ENCODE measurements at regions not wholly inside any gene's neighbourhood (a gene's known extent, or its start where the extent isn't known, plus 50 kb on each side); places are given as distances from the start of the nearest gene placed in this dataset.

- ChIA-PET POLR2A (ENCODE audit: unreplicated experiment) (no interaction called here), CTCF (no interaction called here)
- Histone ChIP-seq H2BK15ac (ENCODE audit: low read depth, low read length) (no peak overlapping the region), H3K4ac (ENCODE audit: low read depth, low read length) (no peak overlapping the region), H2AFZ (replicated peaks; ENCODE audit: low read length, poor library complexity) (no peak overlapping the region), H3K79me1 (ENCODE audit: low read depth in 1 of 2, low read length in 2 of 2) (no peaks in the 10 kb centered on the region), H4K8ac (ENCODE audit: low read depth in 2 of 2, low read length in 2 of 2) (no peak overlapping the region), H3K9me3 (ENCODE audit: control insufficient read depth, insufficient read depth, low read length) (peaks cover 2% of the 10 kb centered on the region; the same call in 1 of the 2 replicates), H2BK5ac (ENCODE audit: low read depth, low read length, poor library complexity, severe bottlenecking) (no peak overlapping the region), H3K36me3 (ENCODE audit: control insufficient read depth, insufficient read depth, low read length) (no peaks in the 10 kb centered on the region), H3K23ac (ENCODE audit: low read depth, low read length) (no peak overlapping the region), H3K4me3 (ENCODE audit: insufficient read depth, low read depth, low read length) (no peak overlapping the region), H3K27me3 (ENCODE audit: control insufficient read depth, insufficient read depth, low read length) (no peaks in the 10 kb centered on the region), H3K9me1 (ENCODE audit: insufficient read depth, low read length) (no peaks in the 10 kb centered on the region), H2AK5ac (ENCODE audit: low read depth, low read length) (no peak overlapping the region), H4K91ac (ENCODE audit: insufficient read depth, low read depth, low read length) (no peak overlapping the region), H3K4me2 (ENCODE audit: low read depth, low read length) (no peak overlapping the region), H2BK120ac (ENCODE audit: low read depth, low read length) (no peak overlapping the region), H3K18ac (ENCODE audit: low read depth, low read length) (no peak overlapping the region), H4K20me1 (ENCODE audit: insufficient read depth, low read length) (no peaks in the 10 kb centered on the region), H3K9ac (ENCODE audit: low read depth, low read length) (no peak overlapping the region), H3K4me1 (ENCODE audit: control insufficient read depth, insufficient read depth, low read length) (no peaks in the 10 kb centered on the region), H2AK9ac (replicated peaks; ENCODE audit: low read depth, low read length, poor library complexity) (no peak overlapping the region), H3K56ac (ENCODE audit: extremely low read depth, insufficient read depth, low read length) (no peak overlapping the region), H4K5ac (ENCODE audit: low read depth, low read length) (no peak overlapping the region), H2BK20ac (ENCODE audit: low read depth, low read length) (no peak overlapping the region), H3K27ac (ENCODE audit: insufficient read depth, low read length) (no peak overlapping the region), H3K14ac (replicated peaks; ENCODE audit: low read depth, low read length) (no peak overlapping the region)
- DNase-seq (no peak), ATAC-seq (ENCODE audit: low read depth) (no peak)
- intact Hi-C loops (cut with micrococcal nuclease) (no loop called here), in situ Hi-C loops (cut with MboI; ENCODE audit: low sequenced_read_pairs) (no loop called here), dilution Hi-C loops (cut with HindIII; ENCODE audit: low sequenced_read_pairs, unreplicated experiment) (no loop called here)
- BruUV-seq (replicated peaks): no TSS peak
- WGBS, 2 experiments (ENCODE audit: extremely low coverage in 2 of 2, insufficient read length in 1 of 2): no CpG with 5 or more reads among the region's 4 CpGs
- TF ChIP-seq CEBPB (IDR thresholded peaks at IDR 0.05; ENCODE audit: low read depth, low read length) (no peak), RFX5 (IDR thresholded peaks at IDR 0.05; ENCODE audit: low read depth, low read length) (no peak), MAFK (IDR thresholded peaks at IDR 0.05; ENCODE audit: low read depth, low read length) (no peak), RCOR1 (IDR thresholded peaks at IDR 0.05; ENCODE audit: insufficient replicate concordance, low read length) (no peak), MXI1 (IDR thresholded peaks at IDR 0.05; ENCODE audit: borderline replicate concordance, low read depth, low read length) (no peak), CTCF (conservative IDR thresholded peaks at IDR 0.05; ENCODE audit: low read depth, low read length) (no peak), USF2 (IDR thresholded peaks at IDR 0.05; ENCODE audit: low read depth, low read length) (no peak), CHD1 (IDR thresholded peaks at IDR 0.05; ENCODE audit: low read depth, low read length) (no peak), MAZ (IDR thresholded peaks at IDR 0.05; ENCODE audit: borderline replicate concordance, low read depth, low read length) (no peak)
These were observed 286.5 kb upstream of the SORCS1 start for GRCh38 chr10:107451047-107451446.

Data from IMR-90 (cell line).